B cell (primary cell): ENCODE measurements at regions not wholly inside any gene's neighbourhood (a gene's known extent, or its start where the extent isn't known, plus 50 kb on each side); places are given as distances from the start of the nearest gene placed in this dataset.

Source experiments
- EZH2 ChIP-seq: IDR thresholded peaks from 2 replicates; pipeline ENCODE4 v1.6.1; 2012; ENCODE audit warnings: borderline replicate concordance, low read depth, mild to moderate bottlenecking, moderate library complexity, low read length; ENCODE audit not compliant: insufficient read depth, poor library complexity, severe bottlenecking
- TF ChIP-seq, protein P1 (sequence below): fragments of 200-600 bp; IDR thresholded peaks from one replicate; pipeline ENCODE4 v1.8.0; 2022; ENCODE audit warnings: antibody characterized with exemption, mild to moderate bottlenecking

DNA sequence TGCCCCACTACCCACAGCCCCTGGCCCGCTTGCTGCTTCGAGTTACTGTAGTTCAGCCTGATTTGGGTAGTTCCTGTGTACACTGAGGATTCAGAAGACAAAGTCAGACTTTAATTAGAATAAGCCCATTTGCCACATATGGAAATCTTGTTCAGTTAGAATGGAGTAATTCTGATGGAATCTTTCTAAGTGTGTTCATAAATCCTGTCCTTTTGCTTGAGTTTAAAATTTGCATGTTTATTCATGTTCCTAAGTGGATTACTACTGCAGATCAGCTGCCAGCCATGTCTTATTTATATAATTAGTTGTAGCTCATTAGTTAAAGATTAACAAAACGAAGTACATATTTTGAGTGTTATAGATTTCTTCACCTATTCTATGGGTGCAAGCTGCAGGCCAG is 504.5 kb downstream of the PCNX1 start:
- TF ChIP-seq, protein P1, sequence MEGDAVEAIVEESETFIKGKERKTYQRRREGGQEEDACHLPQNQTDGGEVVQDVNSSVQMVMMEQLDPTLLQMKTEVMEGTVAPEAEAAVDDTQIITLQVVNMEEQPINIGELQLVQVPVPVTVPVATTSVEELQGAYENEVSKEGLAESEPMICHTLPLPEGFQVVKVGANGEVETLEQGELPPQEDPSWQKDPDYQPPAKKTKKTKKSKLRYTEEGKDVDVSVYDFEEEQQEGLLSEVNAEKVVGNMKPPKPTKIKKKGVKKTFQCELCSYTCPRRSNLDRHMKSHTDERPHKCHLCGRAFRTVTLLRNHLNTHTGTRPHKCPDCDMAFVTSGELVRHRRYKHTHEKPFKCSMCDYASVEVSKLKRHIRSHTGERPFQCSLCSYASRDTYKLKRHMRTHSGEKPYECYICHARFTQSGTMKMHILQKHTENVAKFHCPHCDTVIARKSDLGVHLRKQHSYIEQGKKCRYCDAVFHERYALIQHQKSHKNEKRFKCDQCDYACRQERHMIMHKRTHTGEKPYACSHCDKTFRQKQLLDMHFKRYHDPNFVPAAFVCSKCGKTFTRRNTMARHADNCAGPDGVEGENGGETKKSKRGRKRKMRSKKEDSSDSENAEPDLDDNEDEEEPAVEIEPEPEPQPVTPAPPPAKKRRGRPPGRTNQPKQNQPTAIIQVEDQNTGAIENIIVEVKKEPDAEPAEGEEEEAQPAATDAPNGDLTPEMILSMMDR: no peak
- no peak for TF ChIP-seq EZH2
